ENCODE measurements at regions not wholly inside any gene's neighbourhood (a gene's known extent, or its start where the extent isn't known, plus 50 kb on each side); places are given as distances from the start of the nearest gene placed in this dataset.

DNA sequence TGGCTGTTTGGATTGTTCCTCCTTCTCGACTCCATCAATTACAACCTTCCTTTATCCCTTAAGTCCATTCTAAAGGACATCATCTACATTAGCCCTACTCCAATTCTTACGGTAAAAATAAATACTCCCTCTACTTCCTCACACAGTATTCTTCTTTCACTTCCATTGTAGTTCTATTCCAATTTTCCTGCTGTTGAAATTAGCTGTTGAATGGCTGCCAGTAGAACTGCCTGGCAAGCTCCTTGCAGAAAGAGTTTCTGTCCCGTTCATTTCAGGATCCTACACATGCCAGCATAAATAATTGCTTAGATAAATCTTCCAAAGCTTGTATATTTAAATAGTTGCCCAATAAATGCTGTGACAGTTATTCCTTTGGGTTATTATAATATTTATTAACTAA, 459.3 kb upstream of the TRIB2 start:
- TF ChIP-seq, protein P1, sequence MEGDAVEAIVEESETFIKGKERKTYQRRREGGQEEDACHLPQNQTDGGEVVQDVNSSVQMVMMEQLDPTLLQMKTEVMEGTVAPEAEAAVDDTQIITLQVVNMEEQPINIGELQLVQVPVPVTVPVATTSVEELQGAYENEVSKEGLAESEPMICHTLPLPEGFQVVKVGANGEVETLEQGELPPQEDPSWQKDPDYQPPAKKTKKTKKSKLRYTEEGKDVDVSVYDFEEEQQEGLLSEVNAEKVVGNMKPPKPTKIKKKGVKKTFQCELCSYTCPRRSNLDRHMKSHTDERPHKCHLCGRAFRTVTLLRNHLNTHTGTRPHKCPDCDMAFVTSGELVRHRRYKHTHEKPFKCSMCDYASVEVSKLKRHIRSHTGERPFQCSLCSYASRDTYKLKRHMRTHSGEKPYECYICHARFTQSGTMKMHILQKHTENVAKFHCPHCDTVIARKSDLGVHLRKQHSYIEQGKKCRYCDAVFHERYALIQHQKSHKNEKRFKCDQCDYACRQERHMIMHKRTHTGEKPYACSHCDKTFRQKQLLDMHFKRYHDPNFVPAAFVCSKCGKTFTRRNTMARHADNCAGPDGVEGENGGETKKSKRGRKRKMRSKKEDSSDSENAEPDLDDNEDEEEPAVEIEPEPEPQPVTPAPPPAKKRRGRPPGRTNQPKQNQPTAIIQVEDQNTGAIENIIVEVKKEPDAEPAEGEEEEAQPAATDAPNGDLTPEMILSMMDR (IDR thresholded peaks at IDR 0.05) = no peak
- TF ChIP-seq POLR2A (IDR thresholded peaks at IDR 0.05) = no peak
